GM21528 (cell line): ENCODE measurements at regions not wholly inside any gene's neighbourhood (a gene's known extent, or its start where the extent isn't known, plus 50 kb on each side); places are given as distances from the start of the nearest gene placed in this dataset.
"Not testable (repeated sequence)": the region's sequence is repeated elsewhere in the genome, so short reads cannot be mapped to it uniquely, and the experiment has no call there.

ENCODE experiments used
- ATAC-seq: cut with Tn5 transposase; IDR thresholded peaks from one replicate; pipeline ENCODE4 v1.9.1; 2021; ENCODE audit warnings: mild to moderate bottlenecking, moderate library complexity; ENCODE audit not compliant: unreplicated experiment, low FRiP score

DNA sequence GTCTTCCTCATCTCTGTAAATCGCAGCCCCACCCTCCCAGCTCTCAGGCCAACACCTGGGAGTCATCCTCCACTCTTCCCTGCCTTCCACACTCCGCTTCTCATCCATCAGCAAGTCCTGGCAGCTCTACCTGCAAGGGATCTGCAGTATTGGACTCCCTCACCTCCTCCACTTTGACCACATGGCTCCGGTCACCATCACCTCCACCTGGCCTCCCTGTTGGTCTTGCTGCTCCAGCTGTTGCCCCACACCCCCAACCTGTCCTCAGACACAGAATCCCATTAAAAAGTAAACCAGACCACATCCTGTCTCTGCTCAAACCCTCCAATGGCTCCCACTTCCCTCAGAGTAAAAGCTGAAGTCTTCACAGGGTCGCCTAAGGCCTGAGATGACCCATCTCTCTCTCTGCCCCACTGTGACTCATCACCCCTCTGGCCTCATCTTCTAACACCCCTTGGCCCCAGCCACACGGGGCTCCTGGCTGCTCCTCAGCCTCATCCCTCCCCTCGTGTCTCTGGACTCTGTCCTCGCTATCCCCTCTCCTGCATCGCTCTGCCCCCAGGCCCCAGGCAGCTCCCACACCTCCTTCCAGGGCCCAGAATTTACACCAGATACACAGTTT, 185.1 kb upstream of the SULF2 start:
- no peak for ATAC-seq

DNA sequence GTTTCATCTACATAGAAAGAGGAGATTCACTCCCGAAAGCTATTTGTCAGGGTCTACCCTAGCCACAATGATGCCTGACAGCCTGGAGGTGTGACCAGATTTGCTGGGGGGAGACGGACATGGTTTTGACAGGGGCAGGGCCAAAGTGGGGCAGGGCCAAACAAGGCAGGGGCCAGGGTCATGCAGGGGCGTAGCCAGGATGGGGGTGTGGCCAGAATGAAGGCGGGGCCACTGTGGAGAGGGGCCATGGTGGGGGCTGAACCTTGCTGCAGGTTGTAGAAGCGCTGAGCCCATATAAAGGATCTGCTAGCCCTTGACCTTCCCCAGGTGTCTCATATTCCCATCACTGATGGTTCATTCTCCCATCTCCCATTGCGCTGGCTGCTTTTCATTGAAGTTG, 184.1 kb upstream of the SULF2 start:
- no peak for ATAC-seq

DNA sequence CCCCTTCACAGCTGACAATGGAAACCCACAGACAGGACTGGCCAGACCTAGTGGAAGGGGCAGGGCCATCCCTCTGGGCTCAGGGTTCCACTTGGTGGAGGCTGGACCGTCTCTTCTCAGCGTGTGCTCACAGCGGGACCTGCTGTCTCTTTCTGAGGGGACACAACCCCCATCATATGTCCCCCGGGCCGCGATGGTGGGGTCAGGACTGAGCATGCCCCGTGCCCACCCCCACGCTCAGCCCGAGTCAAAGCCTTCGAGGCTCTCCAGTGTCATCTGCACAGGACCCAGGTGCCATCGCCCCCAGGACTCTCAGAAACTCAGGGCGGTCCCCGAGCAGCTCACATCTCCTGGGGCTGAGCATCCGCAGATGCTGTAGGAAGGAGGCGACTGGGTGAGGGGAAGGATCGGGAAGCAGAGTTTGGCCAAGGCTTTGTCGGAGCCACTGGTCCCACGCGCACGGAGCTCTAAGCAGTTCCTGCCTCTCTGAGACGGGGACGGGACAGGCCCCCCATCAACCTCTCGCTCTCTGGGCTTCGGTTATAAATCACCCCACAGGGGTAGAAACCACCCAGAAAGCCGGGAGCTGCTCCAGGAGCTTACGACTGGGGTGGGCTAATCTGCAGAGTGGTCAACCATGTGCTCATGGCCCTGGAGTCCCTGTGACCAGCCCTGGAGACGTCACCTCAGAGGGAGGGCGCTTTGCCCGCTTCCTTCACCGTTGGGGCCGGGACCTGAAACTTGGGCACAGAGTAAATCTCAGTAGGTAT, 183.4 kb upstream of the SULF2 start:
- no peak for ATAC-seq

DNA sequence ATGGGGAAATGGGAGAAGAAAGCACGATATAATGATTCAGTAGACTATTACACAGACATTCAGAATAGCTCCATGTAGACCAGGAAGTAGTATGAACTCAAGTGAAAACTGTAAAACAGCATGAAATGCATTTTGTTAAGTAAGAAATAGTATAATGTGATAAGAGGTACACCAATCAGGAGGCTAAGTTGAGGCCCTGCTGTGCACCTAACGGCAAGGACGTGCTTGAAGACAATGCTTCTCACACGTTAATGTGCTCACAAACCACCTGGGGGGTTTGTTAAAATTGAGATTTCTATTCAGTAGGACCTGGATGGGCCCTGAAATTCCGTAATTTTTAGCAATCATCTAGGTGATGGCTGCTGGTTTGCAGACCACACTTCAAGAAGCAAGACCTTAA, 178.9 kb upstream of the SULF2 start:
- no peak for ATAC-seq

DNA sequence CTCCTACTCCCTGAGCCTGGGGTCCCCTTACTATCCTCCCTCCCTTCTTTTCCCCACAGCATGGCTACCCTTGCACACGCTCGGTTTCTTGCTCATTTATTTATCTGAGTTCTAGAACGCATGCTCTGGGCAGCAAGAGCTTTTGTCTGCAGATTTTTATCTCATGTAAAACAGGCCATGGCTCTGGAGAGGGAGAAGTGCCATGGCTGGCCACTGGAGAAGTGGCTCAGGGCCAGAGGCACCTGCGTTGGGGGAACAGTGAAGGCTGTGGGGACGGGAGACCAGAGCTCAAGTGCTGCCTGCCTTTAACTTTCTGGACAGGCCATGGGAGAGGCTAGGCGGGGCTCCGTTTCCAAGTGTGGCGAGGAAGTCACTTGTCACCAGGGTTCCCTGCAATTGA, 177.7 kb upstream of the SULF2 start:
- ATAC-seq = no peak

DNA sequence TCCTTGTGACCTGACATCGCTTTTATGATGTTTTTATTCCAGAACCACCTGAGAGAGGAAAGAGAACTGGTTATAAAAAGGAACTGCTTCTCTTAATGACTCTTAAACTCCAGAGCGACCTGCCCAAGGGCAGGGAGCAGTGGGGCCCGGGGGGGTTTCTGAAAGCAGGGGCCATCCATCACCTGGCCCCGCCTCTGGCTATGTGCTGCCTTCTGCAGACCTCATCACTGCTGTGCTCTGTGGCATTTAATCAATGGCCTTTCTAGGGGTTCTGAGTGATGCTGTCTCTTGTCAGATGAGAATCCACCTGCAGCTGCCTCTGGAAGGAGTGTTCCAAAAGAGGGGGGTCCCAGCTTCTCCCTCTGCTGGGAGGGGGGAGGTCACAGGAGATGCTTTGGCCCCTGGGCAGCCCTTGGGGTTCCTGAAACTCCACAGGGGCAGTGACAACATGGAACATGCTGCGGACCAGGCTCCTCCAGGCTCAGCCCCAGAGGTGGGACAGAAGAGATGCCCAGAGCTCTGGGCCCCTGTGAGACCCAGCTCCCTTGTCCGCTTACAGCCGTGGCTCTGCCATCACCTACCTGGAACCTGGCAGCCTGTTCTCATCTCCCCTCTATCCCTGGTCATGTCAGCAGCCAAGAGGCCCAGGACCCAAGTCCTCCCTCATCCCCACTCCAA, 177.1 kb upstream of the SULF2 start:
- ATAC-seq = no peak

DNA sequence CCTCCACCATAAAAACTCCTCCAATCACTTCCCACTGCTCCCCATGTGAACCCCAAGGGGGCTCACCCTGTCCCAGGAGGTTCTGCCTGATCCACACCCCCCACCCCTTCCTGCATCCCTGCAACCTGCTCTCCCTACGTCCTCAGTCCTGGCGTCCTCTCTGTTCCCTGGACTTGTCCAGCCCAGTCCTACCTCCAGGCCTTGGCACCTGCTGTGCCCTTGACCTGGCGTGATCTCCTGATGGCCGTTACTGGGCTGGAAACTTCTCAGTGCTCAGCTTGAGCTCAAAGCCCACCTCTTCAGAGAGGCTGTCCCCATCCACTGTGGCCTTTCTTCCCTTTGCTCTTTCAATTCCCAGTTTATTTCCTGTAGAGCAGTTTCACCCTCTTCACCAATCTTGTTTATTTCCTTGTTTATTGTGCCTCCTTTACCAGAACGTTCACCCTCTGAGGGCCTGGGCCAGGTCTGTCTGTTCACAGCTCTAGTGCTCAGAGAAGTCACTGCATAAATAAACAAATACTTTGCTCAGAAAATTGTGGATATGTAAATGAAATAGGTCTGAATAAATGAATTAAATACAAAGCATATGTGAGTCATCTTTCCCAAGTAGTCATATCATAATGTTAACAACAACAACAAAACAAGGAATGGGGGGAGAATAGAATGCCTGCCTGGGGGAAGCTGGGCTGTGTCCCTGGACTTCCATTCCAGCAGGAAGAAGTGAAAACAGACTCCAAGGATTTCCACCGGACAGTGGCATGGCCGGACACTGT, 175.7 kb upstream of the SULF2 start:
- ATAC-seq = no peak

DNA sequence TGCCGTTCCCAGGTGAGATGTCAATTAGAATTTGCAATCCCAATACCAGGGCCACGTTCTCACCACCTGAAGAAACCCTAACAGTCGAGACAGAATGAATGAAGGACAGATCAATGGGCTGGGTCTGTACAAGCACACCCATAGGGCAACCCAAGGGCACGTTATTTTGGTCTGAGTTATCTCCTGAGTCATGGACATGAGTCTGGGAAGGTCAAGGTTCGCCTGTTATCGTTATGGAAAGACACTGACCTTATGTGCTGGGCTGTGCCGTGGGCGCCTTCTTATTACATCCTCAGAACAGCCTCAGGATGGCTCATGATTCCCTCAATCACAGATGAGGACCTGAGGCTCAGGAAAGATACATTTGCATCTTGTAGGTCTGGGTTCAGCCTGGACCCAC, 175.0 kb upstream of the SULF2 start:
- ATAC-seq = no peak

DNA sequence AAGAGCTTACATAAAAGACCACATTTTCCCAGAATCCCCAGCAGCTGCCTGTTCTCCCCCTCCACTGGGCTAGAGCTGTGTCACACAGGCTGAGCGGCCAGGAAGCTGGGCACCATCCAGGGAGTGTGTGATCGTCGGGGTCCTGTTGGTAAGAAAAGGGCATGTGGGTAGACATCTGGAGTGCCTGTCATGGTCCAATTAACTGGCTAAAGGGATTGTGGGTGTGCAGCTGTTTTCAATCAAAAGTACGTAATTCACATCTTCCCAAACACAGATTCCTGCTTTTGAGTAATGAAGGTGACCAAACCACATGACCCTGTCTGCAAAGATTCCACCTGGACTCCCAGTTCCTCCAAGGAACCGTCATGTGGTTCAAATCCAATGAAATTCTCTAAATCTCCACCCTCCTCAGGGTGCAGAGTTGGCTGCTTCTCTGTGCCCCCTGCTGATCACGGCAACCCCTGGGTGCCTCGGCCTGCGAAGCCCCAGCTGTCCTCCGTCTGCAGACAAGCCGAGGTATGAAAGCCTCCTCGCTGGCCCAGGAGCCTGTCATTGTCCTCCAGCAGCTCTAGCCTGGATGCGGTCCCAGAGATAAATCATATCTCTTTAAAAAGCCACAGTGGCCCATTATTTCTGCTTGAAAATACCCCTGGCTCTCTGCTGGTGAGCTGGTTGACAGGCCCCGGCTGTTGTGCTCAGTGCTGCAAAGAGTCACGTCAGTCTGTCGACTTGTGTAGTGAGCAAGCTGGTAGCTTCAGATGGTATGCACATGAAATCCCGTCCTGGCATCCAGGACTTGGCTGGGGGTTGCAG, 172.9 kb upstream of the SULF2 start:
- not testable (repeated sequence) for ATAC-seq

DNA sequence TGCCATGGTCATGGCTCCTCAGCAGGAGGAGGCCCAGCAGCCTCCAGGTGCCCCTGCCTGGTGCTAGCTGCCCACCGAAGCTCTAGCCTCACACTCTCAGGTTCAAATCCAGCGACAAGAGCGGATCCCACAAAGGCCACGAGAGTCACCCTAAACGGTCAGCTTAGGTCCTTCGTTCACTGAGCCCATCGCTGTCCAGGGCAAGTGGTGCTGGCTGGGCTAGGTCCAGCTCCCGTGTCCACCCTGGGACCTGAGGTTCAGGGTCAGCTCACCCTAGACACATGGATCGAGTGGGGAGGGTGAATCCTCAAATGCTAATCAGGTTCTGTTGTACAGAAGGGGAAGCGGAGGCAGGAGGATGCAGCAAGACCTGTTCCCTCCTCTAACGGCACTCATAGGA, 171.9 kb upstream of the SULF2 start:
- ATAC-seq = no peak

DNA sequence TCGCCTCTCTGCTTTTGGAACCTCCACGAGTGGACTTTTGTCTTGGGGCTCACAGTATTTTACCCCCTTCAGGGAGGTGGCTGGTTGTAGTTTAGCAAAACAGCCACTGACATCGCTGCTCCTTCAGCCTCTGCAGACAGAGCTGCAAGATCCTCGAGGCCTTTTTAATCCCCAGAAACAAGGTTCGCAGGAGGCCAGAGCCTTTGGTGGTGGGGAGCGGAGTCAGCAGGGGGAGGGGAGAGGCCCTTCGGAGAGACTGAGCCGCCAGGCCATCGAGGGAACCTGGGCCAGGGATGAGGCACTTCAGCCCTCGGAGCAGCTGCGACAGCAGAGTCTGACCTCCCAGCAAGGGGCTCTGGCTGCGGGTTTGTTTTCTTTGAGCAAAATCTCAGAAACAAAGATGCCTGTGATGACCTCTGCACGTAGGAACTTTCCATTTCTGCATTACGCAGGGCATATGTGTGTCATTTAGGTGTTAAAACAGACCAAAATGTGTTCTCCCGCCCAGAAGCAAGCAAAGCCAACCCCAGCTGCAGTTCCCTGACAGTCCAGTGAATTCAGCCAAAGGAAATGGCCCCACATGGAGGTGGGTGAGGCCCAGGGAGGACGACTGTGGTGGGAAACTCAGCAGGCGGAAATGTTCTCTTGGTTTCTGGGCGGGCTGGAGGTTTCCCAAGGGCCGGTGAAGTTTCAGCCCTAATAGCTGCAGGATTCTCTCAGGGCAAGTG, 171.2 kb upstream of the SULF2 start:
- no peak for ATAC-seq

DNA sequence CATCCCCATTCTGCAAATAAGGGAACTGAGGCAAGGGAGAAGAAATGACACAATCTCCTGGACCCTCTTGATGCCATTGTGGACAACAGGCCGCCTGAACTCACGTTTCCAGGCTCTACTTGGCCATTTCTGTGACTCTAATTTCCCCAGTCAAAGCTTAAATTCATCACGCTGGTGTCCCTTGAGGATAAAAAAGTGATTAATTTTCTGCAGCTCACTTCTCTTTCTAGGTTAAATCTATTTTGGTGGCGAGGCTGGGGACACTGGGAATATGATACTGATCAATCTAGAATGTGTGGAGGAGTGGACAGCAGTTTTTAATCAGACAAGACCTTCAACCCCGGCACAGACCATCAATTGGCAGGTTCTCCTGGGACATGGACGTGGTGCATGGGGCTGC, 168.2 kb upstream of the SULF2 start:
- ATAC-seq = no peak

DNA sequence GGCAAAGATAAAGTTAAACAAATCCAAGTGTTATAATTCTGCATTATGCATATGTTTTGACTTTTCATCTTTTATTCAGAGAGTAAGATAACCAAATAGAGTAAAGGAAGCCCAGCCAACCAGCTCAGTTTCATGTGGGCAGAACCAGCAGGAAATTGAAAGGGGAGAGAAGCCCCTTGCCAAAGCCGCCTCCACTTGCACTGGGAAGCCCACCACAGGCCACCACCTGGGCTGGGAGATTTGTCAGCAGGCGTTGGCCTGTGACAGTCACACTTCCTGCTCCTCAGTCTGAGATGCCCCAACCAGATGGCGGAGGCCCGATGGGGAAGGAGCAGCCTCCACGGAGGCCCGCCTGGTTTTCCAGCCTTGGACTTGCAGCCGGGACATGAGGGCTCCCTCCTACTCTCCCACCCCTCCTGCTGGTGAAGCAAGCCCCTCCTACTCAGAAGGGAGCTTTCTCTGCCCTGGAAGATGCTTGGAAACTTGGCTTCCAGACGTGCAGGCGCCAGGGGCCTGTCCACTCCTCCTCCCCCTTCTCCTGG, 166.8 kb upstream of the SULF2 start:
- ATAC-seq = no peak

DNA sequence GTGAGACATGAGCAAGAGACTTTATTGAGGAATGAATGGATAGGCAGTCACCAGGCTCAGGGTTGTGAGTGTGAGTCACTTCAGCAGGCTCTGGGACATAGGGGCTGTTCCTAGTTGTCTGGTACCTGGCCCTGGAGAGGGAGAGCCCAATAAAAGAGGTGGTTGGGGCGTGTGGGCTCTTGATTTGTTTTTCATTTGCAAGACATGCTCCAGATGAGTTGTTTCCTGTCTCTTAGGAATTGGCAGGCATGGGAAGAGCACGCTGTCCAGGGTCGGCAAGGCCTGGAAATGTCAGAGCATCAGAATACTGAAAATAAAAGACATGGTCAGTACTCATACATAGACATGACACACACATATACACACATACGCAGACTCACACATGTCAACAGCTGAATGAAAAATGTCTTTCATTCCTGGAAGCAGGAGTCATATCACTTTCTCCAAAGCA, 166.3 kb upstream of the SULF2 start:
- no peak for ATAC-seq

DNA sequence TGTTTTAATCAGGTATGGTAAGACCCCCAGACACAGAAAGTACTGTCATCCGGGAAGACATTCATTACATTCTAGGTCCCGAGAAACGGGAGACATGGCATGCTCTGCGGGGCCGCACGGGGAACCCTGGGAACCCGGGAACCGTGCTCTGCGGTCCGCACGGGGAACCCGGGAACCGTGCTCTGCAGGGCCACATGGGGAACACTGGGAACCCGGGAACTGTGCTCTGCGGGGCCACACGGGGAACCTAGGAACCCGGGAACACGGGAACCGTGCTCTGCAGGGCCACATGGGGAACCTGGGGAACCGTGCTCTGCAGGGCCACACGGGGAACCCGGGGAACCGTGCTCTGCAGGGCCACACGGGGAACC, 165.6 kb upstream of the SULF2 start:
- no peak for ATAC-seq

DNA sequence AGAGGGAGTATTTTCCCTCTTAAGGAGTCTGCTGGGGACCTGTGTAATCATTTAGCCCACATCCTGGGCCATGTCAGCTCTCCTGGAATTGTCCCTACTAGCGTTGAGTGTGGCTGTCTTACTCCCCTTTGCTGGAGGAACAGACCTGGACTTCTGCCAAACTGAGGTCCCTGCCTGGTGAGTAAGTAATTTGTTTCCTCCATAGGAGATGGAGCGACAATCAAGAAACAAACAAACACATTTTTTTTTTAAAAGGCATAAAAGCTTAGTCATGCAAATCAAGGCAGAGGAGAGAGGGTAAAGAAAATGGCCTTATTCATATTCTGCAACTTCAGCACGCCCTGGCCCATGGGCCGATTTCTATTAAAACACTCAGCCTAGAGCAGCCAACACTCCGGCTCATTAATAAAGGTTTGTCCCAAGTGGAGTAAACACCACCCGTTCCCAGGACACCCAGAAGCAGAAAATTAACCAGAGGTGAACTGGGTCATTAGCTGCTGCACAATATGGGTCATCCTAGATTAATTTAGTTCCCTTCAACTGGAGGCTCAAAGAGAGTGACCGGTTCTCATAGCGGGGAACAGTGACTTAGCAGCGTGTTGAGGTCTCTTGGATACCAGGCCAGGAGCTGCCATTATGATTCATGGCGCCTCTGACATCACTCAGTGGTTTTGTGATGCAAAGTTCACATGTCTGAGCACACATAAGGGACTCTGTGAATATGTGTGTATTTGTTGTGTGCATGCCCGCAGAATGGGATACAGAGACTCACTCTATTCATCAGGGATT, 165.0 kb upstream of the SULF2 start:
- no peak for ATAC-seq

DNA sequence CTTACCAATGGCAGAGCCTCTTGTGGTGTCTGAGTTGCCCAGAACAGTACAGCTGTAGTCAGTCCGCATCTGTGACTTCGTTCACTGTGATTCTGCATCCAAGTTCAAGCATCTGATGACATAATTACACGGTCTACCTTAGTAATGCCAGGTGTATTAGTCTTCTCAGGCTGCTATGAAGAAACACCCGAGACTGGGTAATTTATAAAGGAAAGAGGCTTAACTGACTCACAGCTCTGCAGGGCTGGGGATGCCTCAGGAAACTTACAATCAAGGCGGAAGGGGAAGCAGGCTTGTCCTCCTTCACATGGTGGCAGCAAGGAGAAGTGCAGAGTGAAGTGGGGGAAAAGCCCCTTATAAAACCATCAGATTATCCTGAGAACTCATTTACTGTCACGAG, 163.9 kb upstream of the SULF2 start:
- no peak for ATAC-seq

DNA sequence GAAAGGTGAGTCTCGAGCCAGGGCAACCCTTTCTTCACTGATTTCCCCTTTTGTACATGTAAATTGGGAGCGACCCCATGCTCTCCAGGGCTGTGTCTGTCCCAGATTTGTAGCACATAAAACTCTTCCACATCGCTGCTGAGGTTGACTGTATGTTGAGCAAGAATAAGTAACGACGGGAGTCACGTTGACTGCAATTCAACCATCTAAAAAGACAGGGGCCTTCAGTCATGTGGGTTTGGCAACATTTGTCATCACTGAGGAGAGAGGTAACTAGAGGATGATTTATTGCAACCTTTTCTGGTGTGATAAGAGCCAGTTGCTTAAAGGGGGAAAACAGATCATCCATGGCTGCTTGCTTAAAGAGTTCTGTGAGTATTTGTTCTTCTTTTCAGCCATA, 159.4 kb upstream of the SULF2 start:
- ATAC-seq = no peak

DNA sequence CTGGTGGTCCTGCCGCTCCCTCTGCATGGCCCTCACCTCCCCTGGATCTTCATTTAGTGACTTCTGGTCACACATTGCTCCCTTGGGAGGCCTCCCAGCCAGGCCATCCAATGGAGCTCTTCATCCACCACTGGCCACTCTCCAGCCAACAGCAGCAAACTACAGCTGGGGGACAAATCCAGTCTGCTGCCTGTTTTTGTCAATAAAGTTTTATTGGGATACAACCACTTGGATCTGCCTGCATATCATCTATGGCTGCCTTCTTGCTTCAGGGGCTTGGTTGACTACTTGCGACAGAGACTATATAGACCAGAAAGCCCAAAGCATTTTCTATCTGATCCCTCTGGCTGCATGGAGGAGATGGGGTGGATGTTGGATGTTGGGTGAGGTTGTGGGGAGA, 156.6 kb upstream of the SULF2 start:
- ATAC-seq = no peak
